Aorta (tissue), 5 donors: ENCODE measurements at regions not wholly inside any gene's neighbourhood (a gene's known extent, or its start where the extent isn't known, plus 50 kb on each side); places are given as distances from the start of the nearest gene placed in this dataset.

Experiments
- ATAC-seq: fragments of 200-7000 bp; cut with Tn5 transposase; one replicate; pipeline ENCODE4 v1.9.1; 2022; ENCODE audit warnings: moderate library complexity; ENCODE audit not compliant: low FRiP score
- DNase-seq, 2 donors: peaks; one replicate each; pipeline ENCODE4 v3.0.0-alpha.2; 2020
- H3K27ac ChIP-seq, 2 donors: one replicate each; pipeline ENCODE4 v1.5.1; 2013; ENCODE audit warnings: low read length in 2 of 2, mild to moderate bottlenecking in 2 of 2, moderate library complexity in 2 of 2, control low read depth in 1 of 2, inconsistent platforms in 1 of 2, low read depth in 1 of 2
- H3K27me3 ChIP-seq, 2 donors: one replicate each; pipeline ENCODE4 v1.6.1; 2013; ENCODE audit warnings: control low read depth in 1 of 2, low read length in 1 of 2, mild to moderate bottlenecking in 1 of 2, moderate library complexity in 1 of 2; ENCODE audit not compliant: insufficient read depth in 2 of 2, control insufficient read depth in 1 of 2
- H3K36me3 ChIP-seq, 2 donors: one replicate each; pipeline ENCODE4 v1.6.1; 2013; ENCODE audit warnings: control low read depth in 1 of 2, low read length in 1 of 2, mild to moderate bottlenecking in 1 of 2; ENCODE audit not compliant: insufficient read depth in 2 of 2, control insufficient read depth in 1 of 2
- H3K4me1 ChIP-seq, 2 donors: one replicate each; pipeline ENCODE4 v1.6.1; 2013; ENCODE audit warnings: low read length in 2 of 2, control low read depth in 1 of 2, mild to moderate bottlenecking in 1 of 2, moderate library complexity in 1 of 2; ENCODE audit not compliant: insufficient read depth in 2 of 2, control insufficient read depth in 1 of 2
- H3K4me3 ChIP-seq, 2 donors: one replicate each; pipeline ENCODE4 v1.5.1; 2013; ENCODE audit warnings: low read length in 2 of 2, control low read depth in 1 of 2, mild to moderate bottlenecking in 1 of 2
- H3K9me3 ChIP-seq: one replicate; pipeline ENCODE4 v1.6.1; 2013; ENCODE audit warnings: mild to moderate bottlenecking, low read length; ENCODE audit not compliant: control insufficient read depth
- WGBS, 2 donors: extraction: QIAGEN DNeasy Blood & Tissue Kit; methylation state at CpG; one replicate each; pipeline ENCODE4 v1.1.7; 2013; 5-methylcytosine and 5-hydroxymethylcytosine counted together
- intact Hi-C, 2 donors: fragments of 100-400 bp; cut with DNase I; formaldehyde crosslinking; loops; one replicate each; pipeline versions ENCODE4 v1.14.2 to v1.15.0; 2022
- donor health status: healthy with polysubstance abuse.
- donor health status: Bipolar disorder and iron deficiency.
- donor health status: DM: no; HTN: no; CAD: no.
- donor health status: DM: no; HTN: no; CAD: no.
- donor health status: DM: yes; HTN: yes; CAD: no.

DNA sequence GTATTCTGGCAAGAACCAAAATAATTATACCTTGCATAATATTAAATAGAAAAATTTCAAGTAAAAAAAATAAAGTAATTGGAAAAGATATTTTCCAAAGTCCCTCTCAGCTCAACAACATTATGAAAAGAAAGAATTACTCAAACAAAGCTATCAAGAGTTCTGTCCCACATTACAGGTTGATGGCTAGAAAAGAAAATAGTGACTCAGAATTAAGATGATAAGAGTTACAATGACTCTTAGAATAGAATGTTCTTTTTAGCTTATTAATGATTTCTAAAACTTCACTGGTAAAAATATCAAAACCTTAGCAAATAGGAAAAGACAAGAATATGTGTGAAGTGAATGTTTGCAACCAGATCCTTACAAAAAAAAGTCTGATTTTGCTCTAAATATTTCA is 312.5 kb upstream of the PDGFD start:
- Histone ChIP-seq H3K9me3 (no peaks in the 10 kb centered on the region), H3K27ac (no peak overlapping the region), H3K4me1 (no peaks in the 10 kb centered on the region), H3K36me3 (no peaks in the 10 kb centered on the region), H3K4me3 (no peak overlapping the region), H3K27me3 (no peaks in the 10 kb centered on the region)
- ATAC-seq (no peak), DNase-seq (no peak)
- intact Hi-C loops, result no loop called here

DNA sequence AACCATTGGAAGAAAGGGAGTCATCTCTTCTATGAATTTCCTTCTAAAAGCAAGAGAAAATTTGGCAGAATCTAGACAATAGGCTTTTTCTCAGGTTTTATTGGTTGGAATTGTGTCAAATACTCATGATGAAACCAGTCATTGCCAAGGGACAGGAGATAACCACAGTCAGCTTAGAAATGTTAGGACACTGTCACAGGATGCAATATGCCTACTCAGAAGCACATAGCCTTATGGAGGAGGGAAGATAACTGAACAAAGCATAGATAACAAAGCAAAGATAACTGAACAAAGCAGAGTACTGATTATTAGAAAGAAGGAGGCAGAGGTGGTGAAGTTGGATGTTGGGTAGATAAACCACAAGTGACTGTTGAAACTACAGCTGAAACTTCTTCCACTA is 303.5 kb upstream of the PDGFD start:
- H3K27ac ChIP-seq, result no peak overlapping the region
- ATAC-seq (no peak), DNase-seq (no peak)

GRCh38 chr11:104465321-104465720 is 301.4 kb upstream of the PDGFD start:
- H3K27me3 ChIP-seq, result no peaks in the 10 kb centered on the region
- ATAC-seq (no peak), DNase-seq (no peak)
- no peaks in the 10 kb centered on the region for H3K36me3 ChIP-seq
- no peaks in the 10 kb centered on the region for H3K4me1 ChIP-seq
- intact Hi-C loops, result no loop called here
- 80 to 84% methylated on average over 1 of the region's 1 CpG for WGBS, 2 donors
- no peak overlapping the region for H3K4me3 ChIP-seq
- no peaks in the 10 kb centered on the region for H3K9me3 ChIP-seq
- no peak overlapping the region for H3K27ac ChIP-seq

More for the DNA sequence above, 303.5 kb upstream of the PDGFD start:
- Histone ChIP-seq H3K4me3 (no peak overlapping the region), H3K36me3 (no peaks in the 10 kb centered on the region), H3K27me3 (no peaks in the 10 kb centered on the region), H3K9me3 (no peaks in the 10 kb centered on the region), H3K4me1 (no peaks in the 10 kb centered on the region)
- intact Hi-C loops, result no loop called here

DNA sequence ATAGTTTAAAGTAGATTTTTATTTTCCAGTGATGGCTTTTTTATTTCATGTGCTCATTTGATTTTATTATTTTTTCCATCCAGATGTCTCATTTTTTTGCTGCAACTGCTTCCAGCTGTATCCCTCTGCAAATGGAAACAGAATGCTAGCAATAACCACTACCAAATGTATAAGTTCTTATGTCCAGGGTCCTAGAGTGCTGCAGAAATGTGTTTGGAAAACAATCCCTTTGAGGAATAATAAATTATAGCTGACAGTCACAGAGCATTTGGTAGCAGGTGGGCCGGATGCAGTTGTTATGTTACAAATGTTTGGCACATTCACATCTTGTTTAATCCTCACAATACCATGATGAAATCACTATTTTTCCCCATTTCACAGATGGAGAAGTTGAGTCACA is 300.7 kb upstream of the PDGFD start:
- Histone ChIP-seq H3K36me3 (no peaks in the 10 kb centered on the region), H3K4me3 (no peak overlapping the region), H3K27me3 (no peaks in the 10 kb centered on the region), H3K9me3 (no peaks in the 10 kb centered on the region), H3K4me1 (no peaks in the 10 kb centered on the region), H3K27ac (no peak overlapping the region)
- intact Hi-C loops, result no loop called here
- ATAC-seq (no peak), DNase-seq (no peak)
- 61 to 72% methylated on average over 1 of the region's 1 CpG for WGBS, 2 donors

GRCh38 chr11:104462341-104462740 is 298.4 kb upstream of the PDGFD start:
- H3K9me3 ChIP-seq, result no peaks in the 10 kb centered on the region
- H3K4me3 ChIP-seq, result no peak overlapping the region
- intact Hi-C loops, result no loop called here
- ATAC-seq, result no peak
- DNase-seq, result no peak
- WGBS, 2 donors, result 62 to 70% methylated on average over 2 of the region's 2 CpGs
- H3K4me1 ChIP-seq, result no peaks in the 10 kb centered on the region
- H3K27me3 ChIP-seq, result no peaks in the 10 kb centered on the region
- no peaks in the 10 kb centered on the region for H3K36me3 ChIP-seq
- H3K27ac ChIP-seq, result no peak overlapping the region

GRCh38 chr11:104451197-104451893 is 287.4 kb upstream of the PDGFD start:
- DNase-seq (no peak), ATAC-seq (no peak)
- Histone ChIP-seq H3K36me3 (no peaks in the 10 kb centered on the region), H3K4me3 (no peak overlapping the region), H3K27me3 (no peaks in the 10 kb centered on the region), H3K9me3 (no peaks in the 10 kb centered on the region), H3K4me1 (no peaks in the 10 kb centered on the region), H3K27ac (peak overlapping the region in 1 of 2 donors; percentile 40)
- intact Hi-C loops, result loop anchor here in 1 of 2 donors (5.0 kb wide), 1 partner anchor 769 kb away; no protein-coding TSS in a partner anchor
- WGBS, 2 donors, result 28 to 33% methylated on average over 4 of the region's 4 CpGs

DNA sequence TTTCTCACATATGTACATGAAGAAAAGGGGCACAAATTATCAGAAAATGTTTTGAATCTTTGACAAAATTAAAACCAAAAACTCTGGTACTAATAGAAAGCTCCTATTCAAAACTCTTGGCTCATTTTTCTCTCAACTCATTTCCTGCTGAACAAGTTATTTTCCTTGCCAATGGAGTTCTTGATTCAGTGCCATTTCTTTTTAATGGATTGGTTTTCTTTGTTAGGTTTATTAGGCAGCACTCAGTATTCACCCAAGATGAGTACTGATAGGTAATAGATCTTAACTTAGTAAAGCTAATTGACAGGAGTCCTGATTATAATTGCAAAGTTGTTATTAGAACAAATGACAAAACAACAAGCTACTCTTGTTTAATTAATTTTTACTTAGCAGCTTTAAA is 279.4 kb upstream of the PDGFD start:
- Histone ChIP-seq H3K27me3 (no peaks in the 10 kb centered on the region), H3K4me1 (no peaks in the 10 kb centered on the region), H3K36me3 (no peaks in the 10 kb centered on the region), H3K27ac (no peak overlapping the region), H3K4me3 (no peak overlapping the region), H3K9me3 (no peaks in the 10 kb centered on the region)
- intact Hi-C loops, result no loop called here
- ATAC-seq (no peak), DNase-seq (no peak)

- WGBS, 2 donors, result 75 to 90% methylated on average over 1 of the region's 1 CpG
- no peak for ATAC-seq
- no peaks in the 10 kb centered on the region for H3K36me3 ChIP-seq
- H3K27ac ChIP-seq, result no peak overlapping the region
- intact Hi-C loops, result no loop called here
- DNase-seq, result no peak
- no peaks in the 10 kb centered on the region for H3K4me1 ChIP-seq
- no peaks in the 10 kb centered on the region for H3K27me3 ChIP-seq
- no peak overlapping the region for H3K4me3 ChIP-seq
- no peaks in the 10 kb centered on the region for H3K9me3 ChIP-seq
Observed at GRCh38 chr11:104442321-104442720, 278.4 kb upstream of the PDGFD start.

- H3K4me3 ChIP-seq, result no peak overlapping the region
- no peaks in the 10 kb centered on the region for H3K4me1 ChIP-seq
- no peaks in the 10 kb centered on the region for H3K36me3 ChIP-seq
- DNase-seq, result no peak
- no peak for ATAC-seq
- H3K27me3 ChIP-seq, result no peaks in the 10 kb centered on the region
- intact Hi-C loops, result no loop called here
- no peak overlapping the region for H3K27ac ChIP-seq
- H3K9me3 ChIP-seq, result no peaks in the 10 kb centered on the region
Observed at GRCh38 chr11:104435494-104435893, 271.5 kb upstream of the PDGFD start.
